Skeletal muscle satellite cell (primary cell): ENCODE measurements at regions not wholly inside any gene's neighbourhood (a gene's known extent, or its start where the extent isn't known, plus 50 kb on each side); places are given as distances from the start of the nearest gene placed in this dataset.

ENCODE experiments used
- H3K27me3 ChIP-seq: 2 replicates; pipeline ENCODE4 v1.7.0; 2013; ENCODE audit warnings: low read length; ENCODE audit not compliant: control insufficient read depth, insufficient read depth
- H3K36me3 ChIP-seq: 2 replicates; pipeline ENCODE4 v1.7.0; 2013; ENCODE audit warnings: mild to moderate bottlenecking, control low read depth, low read length; ENCODE audit not compliant: insufficient read depth
- H3K4me1 ChIP-seq: 2 replicates; pipeline ENCODE4 v1.7.0; 2013; ENCODE audit warnings: low read length; ENCODE audit not compliant: control insufficient read depth, insufficient read depth
- H3K4me2 ChIP-seq: 2 replicates; pipeline ENCODE4 v1.7.0; 2013; ENCODE audit warnings: mild to moderate bottlenecking, low read length
- H3K4me3 ChIP-seq: 2 replicates; pipeline ENCODE4 v1.7.0; 2013; ENCODE audit warnings: low read length
- H3K9ac ChIP-seq: 2 replicates; pipeline ENCODE4 v1.7.0; 2013; ENCODE audit warnings: mild to moderate bottlenecking, low read depth, low read length, moderate library complexity
- H3K9me3 ChIP-seq: replicated peaks from 2 replicates; pipeline ENCODE4 v1.7.0; 2013; ENCODE audit warnings: mild to moderate bottlenecking, control low read depth, low read length

- no peak overlapping the region for H3K4me2 ChIP-seq
- no peaks in the 10 kb centered on the region for H3K36me3 ChIP-seq
- no peaks in the 10 kb centered on the region for H3K9me3 ChIP-seq
- no peak overlapping the region for H3K4me3 ChIP-seq
- no peaks in the 10 kb centered on the region for H3K4me1 ChIP-seq
- H3K9ac ChIP-seq: no peak overlapping the region
- peaks cover 5% of the 10 kb centered on the region for H3K27me3 ChIP-seq
Measured at GRCh38 chrX:134146493-134146892, 90.5 kb upstream of the CCDC160 start.

DNA sequence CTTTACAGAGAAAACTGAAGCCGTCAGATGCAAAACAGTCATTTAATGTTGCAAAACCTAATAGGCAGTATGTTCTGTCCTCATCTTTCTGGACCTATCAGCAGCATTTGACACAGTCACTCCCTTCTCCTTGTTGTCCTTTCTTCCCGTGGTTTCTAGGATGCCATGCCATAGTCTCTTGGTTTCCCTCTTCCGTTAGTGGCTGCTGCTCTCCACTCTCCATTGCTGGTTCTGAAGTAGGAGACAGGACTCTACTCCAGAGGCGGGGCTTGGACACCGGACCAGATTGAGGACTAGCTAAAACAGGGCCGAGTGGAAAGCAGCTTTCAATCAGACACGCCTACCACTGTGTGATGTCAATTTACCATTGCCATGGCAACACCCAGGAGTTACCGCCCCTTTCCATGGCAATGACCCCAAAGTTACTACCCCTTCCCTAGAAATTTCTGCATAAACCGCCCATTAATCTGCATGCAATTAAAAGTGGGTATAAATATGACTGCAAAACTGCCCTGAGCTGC is 88.8 kb upstream of the CCDC160 start:
- no peaks in the 10 kb centered on the region for H3K9me3 ChIP-seq
- no peak overlapping the region for H3K4me2 ChIP-seq
- peaks cover 5% of the 10 kb centered on the region for H3K27me3 ChIP-seq
- H3K4me1 ChIP-seq: no peaks in the 10 kb centered on the region
- no peak overlapping the region for H3K9ac ChIP-seq
- H3K36me3 ChIP-seq: no peaks in the 10 kb centered on the region
- H3K4me3 ChIP-seq: no peak overlapping the region

GRCh38 chrX:134158821-134159512 is 78.0 kb upstream of the CCDC160 start:
- H3K4me3 ChIP-seq: no peak overlapping the region
- peaks cover 12% of the 10 kb centered on the region for H3K27me3 ChIP-seq
- no peaks in the 10 kb centered on the region for H3K4me1 ChIP-seq
- H3K4me2 ChIP-seq: no peak overlapping the region
- no peaks in the 10 kb centered on the region for H3K9me3 ChIP-seq
- no peak overlapping the region for H3K9ac ChIP-seq
- H3K36me3 ChIP-seq: no peaks in the 10 kb centered on the region

DNA sequence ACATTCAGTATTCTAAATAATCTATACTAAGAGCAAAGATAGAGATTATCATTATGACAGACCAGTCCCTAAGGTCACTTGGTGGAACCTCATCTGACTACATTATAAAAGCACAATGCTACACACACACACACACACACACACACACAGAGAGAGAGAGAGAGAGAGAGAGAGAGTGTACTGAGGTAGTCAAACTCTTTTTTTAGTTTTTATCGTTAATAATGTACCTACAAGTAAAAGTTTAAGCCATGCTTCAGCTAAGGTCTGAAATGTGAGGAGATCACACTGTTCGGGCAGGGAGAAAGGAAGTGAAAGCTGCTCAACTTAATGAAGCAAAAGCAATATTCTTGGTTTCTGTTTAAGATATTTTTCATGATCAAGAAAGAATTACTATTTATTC is 75.8 kb upstream of the CCDC160 start:
- H3K4me3 ChIP-seq: no peak overlapping the region
- H3K4me1 ChIP-seq: no peaks in the 10 kb centered on the region
- no peak overlapping the region for H3K9ac ChIP-seq
- H3K36me3 ChIP-seq: no peaks in the 10 kb centered on the region
- no peak overlapping the region for H3K4me2 ChIP-seq
- H3K9me3 ChIP-seq: no peaks in the 10 kb centered on the region
- H3K27me3 ChIP-seq: peaks cover 10% of the 10 kb centered on the region

DNA sequence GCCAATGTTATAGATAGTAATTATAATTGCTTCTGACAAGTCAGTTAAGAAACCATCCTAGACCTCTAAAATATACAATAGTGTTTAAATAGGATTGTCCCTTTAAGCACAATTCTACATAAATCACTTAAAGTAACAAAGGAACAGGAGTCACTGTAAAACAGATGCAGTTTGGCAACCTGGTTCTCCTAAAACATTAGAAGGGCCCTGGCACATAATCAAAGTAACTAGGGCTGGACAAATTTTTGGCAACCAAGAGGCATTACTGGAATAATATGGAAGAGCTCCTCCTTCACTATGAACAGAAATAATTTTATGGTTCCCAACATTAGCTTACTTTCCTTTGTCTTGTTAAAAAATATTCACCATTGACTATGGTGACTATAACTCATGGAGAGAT is 75.0 kb upstream of the CCDC160 start:
- H3K27me3 ChIP-seq: peaks cover 9% of the 10 kb centered on the region
- H3K4me2 ChIP-seq: no peak overlapping the region
- H3K36me3 ChIP-seq: no peaks in the 10 kb centered on the region
- no peaks in the 10 kb centered on the region for H3K4me1 ChIP-seq
- H3K9ac ChIP-seq: no peak overlapping the region
- no peak overlapping the region for H3K4me3 ChIP-seq
- no peaks in the 10 kb centered on the region for H3K9me3 ChIP-seq

- no peak overlapping the region for H3K4me3 ChIP-seq
- H3K36me3 ChIP-seq: no peaks in the 10 kb centered on the region
- H3K9ac ChIP-seq: no peak overlapping the region
- peaks cover 12% of the 10 kb centered on the region for H3K27me3 ChIP-seq
- H3K4me1 ChIP-seq: no peaks in the 10 kb centered on the region
- no peaks in the 10 kb centered on the region for H3K9me3 ChIP-seq
- H3K4me2 ChIP-seq: no peak overlapping the region
Measured at GRCh38 chrX:134163836-134164235, 73.1 kb upstream of the CCDC160 start.

DNA sequence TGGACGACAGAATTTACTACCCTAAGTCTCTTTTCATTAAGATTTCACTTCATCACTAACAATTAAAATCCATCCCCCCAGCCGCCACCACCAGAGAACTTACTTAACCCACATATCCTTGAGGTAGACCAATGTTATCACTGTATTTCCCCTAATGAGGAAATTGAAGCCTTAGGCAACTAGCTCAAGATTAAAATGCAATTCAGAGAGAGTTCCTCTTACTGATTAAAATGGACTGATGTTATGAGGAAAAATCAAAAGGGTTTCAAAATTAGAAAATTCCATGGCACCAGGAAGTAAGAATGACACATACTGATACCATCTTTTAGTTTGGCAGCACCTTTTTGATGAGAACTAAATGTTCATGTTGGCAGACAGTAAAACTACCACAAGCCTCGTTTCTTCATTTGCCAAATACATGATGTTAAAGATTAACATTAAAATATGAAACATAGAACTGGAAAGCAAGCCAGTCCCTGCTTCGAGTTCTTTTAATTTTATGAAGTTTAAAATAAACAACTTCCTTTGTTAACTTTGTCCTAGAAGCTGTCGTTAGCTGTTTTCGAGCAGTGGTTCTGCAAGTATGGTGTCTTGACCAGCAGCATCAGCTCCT is 69.3 kb upstream of the CCDC160 start:
- Histone ChIP-seq H3K9ac (no peak overlapping the region), H3K4me3 (no peak overlapping the region), H3K4me2 (no peak overlapping the region), H3K36me3 (no peaks in the 10 kb centered on the region), H3K27me3 (peaks cover 15% of the 10 kb centered on the region), H3K9me3 (no peaks in the 10 kb centered on the region), H3K4me1 (no peaks in the 10 kb centered on the region)

GRCh38 chrX:134171661-134172587 is 65.1 kb upstream of the CCDC160 start:
- Histone ChIP-seq H3K4me2 (peak overlapping the region; percentile 75), H3K4me3 (peak overlapping the region; percentile 67), H3K9ac (no peak overlapping the region), H3K36me3 (no peaks in the 10 kb centered on the region), H3K27me3 (peaks cover 45% of the 10 kb centered on the region), H3K9me3 (no peaks in the 10 kb centered on the region), H3K4me1 (no peaks in the 10 kb centered on the region)

GRCh38 chrX:134172588-134173259 is 64.3 kb upstream of the CCDC160 start:
- Histone ChIP-seq H3K36me3 (no peaks in the 10 kb centered on the region), H3K9ac (no peak overlapping the region), H3K27me3 (peaks cover 51% of the 10 kb centered on the region), H3K4me1 (no peaks in the 10 kb centered on the region), H3K9me3 (no peaks in the 10 kb centered on the region), H3K4me3 (peak overlapping the region; percentile 67), H3K4me2 (peak overlapping the region; percentile 75)

- Histone ChIP-seq H3K9ac (no peak overlapping the region), H3K9me3 (no peaks in the 10 kb centered on the region), H3K4me2 (no peak overlapping the region), H3K36me3 (no peaks in the 10 kb centered on the region), H3K27me3 (peaks cover 50% of the 10 kb centered on the region), H3K4me1 (no peaks in the 10 kb centered on the region), H3K4me3 (no peak overlapping the region)
Measured at GRCh38 chrX:134173541-134174272, 63.3 kb upstream of the CCDC160 start.
